Stimulated activated naive CD8-positive, alpha-beta T cell treated with anti-CD3 and anti-CD28 coated beads, Interleukin-15, amount 100 ng/mL, for 72 hours (primary cell): ENCODE measurements at regions not wholly inside any gene's neighbourhood (a gene's known extent, or its start where the extent isn't known, plus 50 kb on each side); places are given as distances from the start of the nearest gene placed in this dataset.
A peak's percentile ranks its signal among the peaks of the same experiment; 100 is the strongest.

Experiments
- ATAC-seq: fragments of 150-1000 bp; cut with Tn5 transposase; 2 replicates; pipeline ENCODE4 v1.10.0; 2021; ENCODE audit warnings: mild to moderate bottlenecking, moderate library complexity
- DNase-seq, 2 donors: peaks; one replicate each; pipeline ENCODE4 v3.0.0; 2021 to 2022
- H3K27ac Mint-ChIP-seq, 2 donors: one replicate each; pipeline ENCODE4 v1.8.0; 2022; ENCODE audit warnings: mild to moderate bottlenecking in 2 of 2, mixed read lengths in 2 of 2, moderate library complexity in 2 of 2
- H3K27me3 Mint-ChIP-seq: one replicate; pipeline ENCODE4 v1.8.0; 2022; ENCODE audit warnings: mixed read lengths
- H3K4me1 Mint-ChIP-seq: one replicate; pipeline ENCODE4 v1.8.0; 2022; ENCODE audit warnings: mild to moderate bottlenecking, mixed read lengths
- H3K4me3 Mint-ChIP-seq, 2 donors: one replicate each; pipeline ENCODE4 v1.8.0; 2022; ENCODE audit warnings: mild to moderate bottlenecking in 2 of 2, mixed read lengths in 2 of 2, moderate library complexity in 1 of 2
- H3K9me3 Mint-ChIP-seq, 2 donors: one replicate each; pipeline ENCODE4 v1.8.0; 2022; ENCODE audit warnings: mixed read lengths in 2 of 2

GRCh38 chr4:184536065-184536880 is 61.9 kb upstream of the IRF2 start:
- Mint-ChIP-seq H3K9me3 (no peaks in the 10 kb centered on the region), H3K4me1 (peaks cover 55% of the 10 kb centered on the region), H3K4me3 (peak overlapping the region; percentile 86 to 90), H3K27me3 (no peaks in the 10 kb centered on the region), H3K27ac (peak overlapping the region in 1 of 2 donors; percentile 86)
- ATAC-seq (no peak), DNase-seq (no peak)

GRCh38 chr4:184534511-184535391 is 60.4 kb upstream of the IRF2 start:
- Mint-ChIP-seq H3K27ac (peak overlapping the region; percentile 92 to 93), H3K4me3 (peak overlapping the region; percentile 72 to 86), H3K27me3 (no peaks in the 10 kb centered on the region), H3K9me3 (no peaks in the 10 kb centered on the region), H3K4me1 (peaks cover 69% of the 10 kb centered on the region)
- ATAC-seq, result peak; percentile 75
- peak in 1 of 2 donors; percentile 20 for DNase-seq

GRCh38 chr4:184533908-184534307 is 59.6 kb upstream of the IRF2 start:
- Mint-ChIP-seq H3K4me3 (no peak overlapping the region), H3K4me1 (peaks cover 77% of the 10 kb centered on the region), H3K27me3 (no peaks in the 10 kb centered on the region), H3K9me3 (no peaks in the 10 kb centered on the region), H3K27ac (peak overlapping the region in 1 of 2 donors; percentile 28)
- ATAC-seq (no peak), DNase-seq (no peak)

- H3K4me1 Mint-ChIP-seq, result peaks cover 73% of the 10 kb centered on the region
- DNase-seq (no peak), ATAC-seq (no peak)
- no peaks in the 10 kb centered on the region for H3K9me3 Mint-ChIP-seq
- H3K4me3 Mint-ChIP-seq, result no peak overlapping the region
- H3K27me3 Mint-ChIP-seq, result no peaks in the 10 kb centered on the region
- H3K27ac Mint-ChIP-seq, result no peak overlapping the region
Measured at GRCh38 chr4:184531008-184531407, 56.7 kb upstream of the IRF2 start.

- Mint-ChIP-seq H3K27me3 (no peaks in the 10 kb centered on the region), H3K27ac (no peak overlapping the region), H3K4me1 (peaks cover 56% of the 10 kb centered on the region), H3K4me3 (no peak overlapping the region), H3K9me3 (peaks cover 13 to 17% of the 10 kb centered on the region in 2 donors)
- DNase-seq, result no peak
- ATAC-seq, result no peak
Measured at GRCh38 chr4:184529283-184529682, 54.9 kb upstream of the IRF2 start.

- H3K27ac Mint-ChIP-seq, result no peak overlapping the region
Measured at GRCh38 chr4:184528713-184529112, 54.4 kb upstream of the IRF2 start.

GRCh38 chr4:184528051-184528450 is 53.7 kb upstream of the IRF2 start:
- H3K9me3 Mint-ChIP-seq, result peaks cover 13 to 23% of the 10 kb centered on the region in 2 donors
- DNase-seq (no peak), ATAC-seq (no peak)
- H3K27me3 Mint-ChIP-seq, result no peaks in the 10 kb centered on the region
- peaks cover 45% of the 10 kb centered on the region for H3K4me1 Mint-ChIP-seq
- H3K27ac Mint-ChIP-seq, result no peak overlapping the region
- no peak overlapping the region for H3K4me3 Mint-ChIP-seq

More at GRCh38 chr4:184528713-184529112, 54.4 kb upstream of the IRF2 start:
- peaks cover 52% of the 10 kb centered on the region for H3K4me1 Mint-ChIP-seq
- H3K4me3 Mint-ChIP-seq, result no peak overlapping the region
- H3K9me3 Mint-ChIP-seq, result peaks cover 13 to 21% of the 10 kb centered on the region in 2 donors
- no peaks in the 10 kb centered on the region for H3K27me3 Mint-ChIP-seq
- DNase-seq (no peak), ATAC-seq (no peak)

GRCh38 chr4:184526228-184526627 is 51.9 kb upstream of the IRF2 start:
- H3K4me1 Mint-ChIP-seq, result peaks cover 29% of the 10 kb centered on the region
- H3K27me3 Mint-ChIP-seq, result no peaks in the 10 kb centered on the region

More at GRCh38 chr4:184526228-184526627, 51.9 kb upstream of the IRF2 start:
- H3K9me3 Mint-ChIP-seq, result peaks cover 19 to 31% of the 10 kb centered on the region in 2 donors
- ATAC-seq, result no peak
- no peak for DNase-seq
- H3K27ac Mint-ChIP-seq, result no peak overlapping the region
- no peak overlapping the region for H3K4me3 Mint-ChIP-seq
